A549 (cell line): ENCODE measurements at regions not wholly inside any gene's neighbourhood (a gene's known extent, or its start where the extent isn't known, plus 50 kb on each side); places are given as distances from the start of the nearest gene placed in this dataset.

ENCODE experiments used
- ATAC-seq, 2 experiments: fragments of 200-7000 bp in 1 of 2; fragments of >200 bp in 1 of 2; cut with Nextera tagmentation in 1 of 2; cut with Tn5 transposase in 1 of 2; 3 replicates each; pipeline versions ENCODE4 v1.8.0 to v1.9.1; 2018 to 2020; ENCODE audit warnings: mild to moderate bottlenecking in 1 of 2, moderate library complexity in 1 of 2
- CTCF ChIA-PET: fragments of 300-600 bp; sonication (Branson Sonifier 250); formaldehyde crosslinking; extraction: SDS; loops from one replicate; lab custom pipeline; 2021; ENCODE audit warnings: antibody characterized with exemption, inconsistent platforms; lab: Yijun Ruan, JAX
- POLR2A ChIA-PET: fragments of 350-600 bp; formaldehyde crosslinking; extraction: SDS; loops from one replicate; lab custom pipeline; 2021; ENCODE audit warnings: antibody characterized with exemption, inconsistent platforms; lab: Yijun Ruan, JAX
- DNase-seq, 2 experiments: peaks; one replicate each; pipeline versions ENCODE4 v3.0.0 to v3.0.0-alpha.2; 2011 to 2016; ENCODE audit warnings: low read depth in 1 of 2, low spot score in 1 of 2
- FAIRE-seq: peaks from 2 replicates; lab custom pipeline; 2011; peaks lifted over from hg19 to GRCh38; lab: Jason Lieb, UNC
- H3K27ac ChIP-seq, 2 experiments: fragments of >200 bp; sonication (Bioruptor Twin); formaldehyde crosslinking; 3 replicates each; pipeline ENCODE4 v1.5.1; 2016 to 2017
- H3K4me1 ChIP-seq: fragments of >200 bp; sonication (Bioruptor Twin); formaldehyde crosslinking; 3 replicates; pipeline ENCODE4 v1.6.1; 2016
- H3K4me2 ChIP-seq: fragments of >200 bp; sonication (Bioruptor Twin); formaldehyde crosslinking; 3 replicates; pipeline ENCODE4 v1.6.1; 2016
- H3K4me3 ChIP-seq: fragments of >200 bp; sonication (Bioruptor Twin); formaldehyde crosslinking; 3 replicates; pipeline ENCODE4 v1.5.1; 2016
- H3K9me3 ChIP-seq: fragments of >200 bp; sonication (Bioruptor Twin); formaldehyde crosslinking; 3 replicates; pipeline ENCODE4 v1.6.1; 2016
- BHLHE40 ChIP-seq: IDR thresholded peaks from 2 replicates; pipeline ENCODE4 v1.6.1; 2012; ENCODE audit warnings: low read depth, low read length, inconsistent platforms
- CBX2 ChIP-seq: fragments of 200-600 bp; sonication (generic); IDR thresholded peaks from 2 replicates; pipeline ENCODE4 v1.6.1; 2016; ENCODE audit warnings: low read depth, mild to moderate bottlenecking, borderline replicate concordance
- CBX8 ChIP-seq: fragments of 200-600 bp; sonication (generic); IDR thresholded peaks from 2 replicates; pipeline ENCODE4 v1.6.1; 2016
- CHD4 ChIP-seq: fragments of 200-600 bp; sonication (generic); IDR thresholded peaks from 2 replicates; pipeline ENCODE4 v1.6.1; 2016; ENCODE audit warnings: antibody characterized with exemption, mild to moderate bottlenecking, borderline replicate concordance
- CTCF ChIP-seq: fragments of >200 bp; sonication (Bioruptor Twin); formaldehyde crosslinking; IDR thresholded peaks from 3 replicates; pipeline ENCODE4 v1.5.1; 2016
- E2F6 ChIP-seq: IDR thresholded peaks from 2 replicates; pipeline ENCODE4 v1.6.1; 2012; ENCODE audit warnings: low read depth, borderline replicate concordance
- EHF ChIP-seq: fragments of 250-450 bp; sonication (Bioruptor Pico); IDR thresholded peaks from 2 replicates; pipeline ENCODE4 v1.5.0; 2020; ENCODE audit warnings: mild to moderate bottlenecking
- EHMT2 ChIP-seq: fragments of 200-600 bp; sonication (generic); IDR thresholded peaks from 2 replicates; pipeline ENCODE4 v1.6.1; 2016; ENCODE audit warnings: antibody characterized with exemption, low read depth, mild to moderate bottlenecking, moderate library complexity
- ESRRA ChIP-seq: fragments of 150-350 bp; IDR thresholded peaks from 2 replicates; pipeline ENCODE4 v1.6.1; 2014; ENCODE audit warnings: mild to moderate bottlenecking, low read length, borderline replicate concordance
- FOSB ChIP-seq: fragments of 250-450 bp; sonication (Bioruptor Pico); IDR thresholded peaks from 2 replicates; pipeline ENCODE4 v1.5.0; 2020; ENCODE audit warnings: mild to moderate bottlenecking, moderate library complexity
- FOSL2 ChIP-seq, 2 experiments: fragments of 450-650 bp in 1 of 2; fragments of >200 bp in 1 of 2; sonication (Bioruptor Twin) in 1 of 2; formaldehyde crosslinking; IDR thresholded peaks; 2 replicates each; pipeline versions ENCODE4 v1.5.0 to v1.6.1; 2016 to 2020; ENCODE audit warnings: mild to moderate bottlenecking in 1 of 2, moderate library complexity in 1 of 2
- FOXS1 ChIP-seq: fragments of 250-450 bp; sonication (Bioruptor Pico); IDR thresholded peaks from 2 replicates; pipeline ENCODE4 v1.5.0; 2020; ENCODE audit warnings: mild to moderate bottlenecking, moderate library complexity
- HES2 ChIP-seq: fragments of >200 bp; sonication (Bioruptor Twin); formaldehyde crosslinking; IDR thresholded peaks from 2 replicates; pipeline ENCODE4 v1.6.1; 2016
- HEYL ChIP-seq: fragments of 250-450 bp; sonication (Bioruptor Pico); IDR thresholded peaks from 2 replicates; pipeline ENCODE4 v1.8.0; 2021; ENCODE audit warnings: mild to moderate bottlenecking, moderate library complexity
- HOXA7 ChIP-seq: fragments of 250-450 bp; sonication (Bioruptor Pico); IDR thresholded peaks from 2 replicates; pipeline ENCODE4 v1.5.0; 2020; ENCODE audit warnings: mild to moderate bottlenecking, moderate library complexity
- JUN ChIP-seq, 2 experiments: fragments of >200 bp; sonication (Bioruptor Twin); formaldehyde crosslinking; IDR thresholded peaks; 2 replicates in 1 of 2; 3 replicates in 1 of 2; pipeline ENCODE4 v1.6.1; 2016 to 2017
- KDM1A ChIP-seq: fragments of 200-600 bp; sonication (generic); IDR thresholded peaks from 2 replicates; pipeline ENCODE4 v1.6.1; 2016; ENCODE audit warnings: low read depth, mild to moderate bottlenecking
- KDM5A ChIP-seq: fragments of 200-600 bp; sonication (generic); IDR thresholded peaks from 2 replicates; pipeline ENCODE4 v1.6.1; 2016; ENCODE audit warnings: antibody characterized with exemption, mild to moderate bottlenecking
- MAFK ChIP-seq: fragments of 450-650 bp; IDR thresholded peaks from 2 replicates; pipeline ENCODE4 v1.6.1; 2014; ENCODE audit not compliant: partially characterized antibody
- MYC ChIP-seq: IDR thresholded peaks from 2 replicates; pipeline ENCODE4 v1.6.1; 2012; ENCODE audit warnings: mild to moderate bottlenecking, inconsistent platforms, low read length, improper control_type of control experiment, borderline replicate concordance
- NPAS2 ChIP-seq: fragments of 250-450 bp; sonication (Bioruptor Pico); IDR thresholded peaks from 2 replicates; pipeline ENCODE4 v1.8.0; 2022; ENCODE audit warnings: mild to moderate bottlenecking, moderate library complexity, borderline replicate concordance
- NR3C1 ChIP-seq: fragments of >200 bp; sonication (Bioruptor Twin); formaldehyde crosslinking; IDR thresholded peaks from 3 replicates; pipeline ENCODE4 v1.6.1; 2017
- POLR2AphosphoS2 ChIP-seq: conservative IDR thresholded peaks from 2 replicates; pipeline ENCODE4 v1.6.1; 2012; ENCODE audit warnings: low read length, improper control_type of control experiment, inconsistent platforms
- RAD21 ChIP-seq, 2 experiments: fragments of >200 bp in 1 of 2; sonication (Bioruptor Twin) in 1 of 2; formaldehyde crosslinking in 1 of 2; IDR thresholded peaks in 1 of 2; conservative IDR thresholded peaks in 1 of 2; 2 replicates in 1 of 2; 3 replicates in 1 of 2; pipeline ENCODE4 v1.6.1; 2012 to 2018; ENCODE audit warnings: inconsistent platforms in 1 of 2
- RARB ChIP-seq: fragments of 250-450 bp; sonication (Bioruptor Pico); IDR thresholded peaks from 2 replicates; pipeline ENCODE4 v1.8.0; 2021; ENCODE audit warnings: mild to moderate bottlenecking, moderate library complexity
- RCOR1 ChIP-seq: fragments of 150-350 bp; IDR thresholded peaks from 2 replicates; pipeline ENCODE4 v1.6.1; 2014; ENCODE audit warnings: antibody characterized with exemption, low read length, low read depth
- RNF2 ChIP-seq: fragments of 200-600 bp; sonication (generic); IDR thresholded peaks from 2 replicates; pipeline ENCODE4 v1.6.1; 2016; ENCODE audit warnings: low read depth, mild to moderate bottlenecking, antibody characterized with exemption, moderate library complexity, borderline replicate concordance
- SMC3 ChIP-seq: fragments of >200 bp; sonication (Bioruptor Twin); formaldehyde crosslinking; IDR thresholded peaks from 3 replicates; pipeline ENCODE4 v1.6.1; 2018; ENCODE audit warnings: inconsistent platforms
- TP53 ChIP-seq: fragments of 250-450 bp; sonication (Bioruptor Pico); IDR thresholded peaks from 2 replicates; pipeline ENCODE4 v1.5.0; 2021; ENCODE audit warnings: mild to moderate bottlenecking, moderate library complexity
- ZFP36 ChIP-seq: fragments of 450-650 bp; IDR thresholded peaks from 2 replicates; pipeline ENCODE4 v1.6.1; 2014; ENCODE audit warnings: borderline replicate concordance; ENCODE audit not compliant: partially characterized antibody
- ZNF302 ChIP-seq: fragments of 250-450 bp; sonication (Bioruptor Pico); IDR thresholded peaks from 2 replicates; pipeline ENCODE4 v1.9.0; 2021; ENCODE audit warnings: inconsistent platforms, mild to moderate bottlenecking, moderate library complexity
- WGBS: methylation state at CpG from one replicate; pipeline ENCODE4 v1.1.6; 2017; ENCODE audit errors: missing lambda C conversion rate; 5-methylcytosine and 5-hydroxymethylcytosine counted together

- FAIRE-seq, result no peak
- ChIA-PET POLR2A (no interaction called here), CTCF (no interaction called here)
- WGBS, result 27% methylated on average over 10 of the region's 10 CpGs
- H3K27ac ChIP-seq, result no peak overlapping the region
- ATAC-seq, result no peak
- TF ChIP-seq TP53 (CRISPR knock-in tag) (no peak), MAFK (no peak), EHF (CRISPR knock-in tag) (no peak), FOSL2 (IDR thresholded peaks at IDR 0.05) (no peak), FOSL2 (CRISPR knock-in tag; IDR thresholded peaks at IDR 0.05) (no peak), HOXA7 (CRISPR knock-in tag) (no peak), NPAS2 (CRISPR knock-in tag) (no peak), FOXS1 (CRISPR knock-in tag) (no peak), BHLHE40 (no peak), SMC3 (no peak), ZFP36 (no peak)
- no peak overlapping the region for H3K4me2 ChIP-seq
- DNase-seq, result no peak
- no peaks in the 10 kb centered on the region for H3K9me3 ChIP-seq
- H3K4me1 ChIP-seq, result no peaks in the 10 kb centered on the region
- no peak overlapping the region for H3K4me3 ChIP-seq
These were observed 730.6 kb downstream of the GALR1 start for GRCh38 chr18:77980275-77980674.

GRCh38 chr18:77981874-77982273, 732.2 kb downstream of the GALR1 start:
- no peak for DNase-seq
- POLR2A ChIA-PET, result no interaction called here
- 8% methylated on average over 2 of the region's 2 CpGs for WGBS
- FAIRE-seq, result no peak
- Histone ChIP-seq H3K9me3 (no peaks in the 10 kb centered on the region), H3K4me3 (no peak overlapping the region), H3K4me1 (no peaks in the 10 kb centered on the region), H3K27ac (no peak overlapping the region), H3K4me2 (no peak overlapping the region)
- ATAC-seq, result no peak
- TF ChIP-seq KDM5A, result no peak
- no peak for TF ChIP-seq RARB (CRISPR knock-in tag)
- CTCF ChIA-PET, result no interaction called here

GRCh38 chr18:77983270-77983669, 733.6 kb downstream of the GALR1 start:
- ChIA-PET POLR2A (no interaction called here), CTCF (no interaction called here)
- Histone ChIP-seq H3K4me1 (no peaks in the 10 kb centered on the region), H3K9me3 (no peaks in the 10 kb centered on the region), H3K4me3 (no peak overlapping the region), H3K27ac (no peak overlapping the region), H3K4me2 (no peak overlapping the region)
- no peak for DNase-seq
- WGBS, result 23% methylated on average over 8 of the region's 10 CpGs
- ATAC-seq, result no peak
- FAIRE-seq, result no peak
- no peak for TF ChIP-seq KDM1A
- no peak for TF ChIP-seq CTCF
- no peak for TF ChIP-seq NPAS2 (CRISPR knock-in tag)
- TF ChIP-seq JUN (IDR thresholded peaks at IDR 0.05), result no peak
- no peak for TF ChIP-seq RARB (CRISPR knock-in tag)

GRCh38 chr18:77984178-77984577, 734.5 kb downstream of the GALR1 start:
- no peak overlapping the region for H3K4me2 ChIP-seq
- DNase-seq, result no peak
- 54% methylated on average over 13 of the region's 14 CpGs for WGBS
- H3K27ac ChIP-seq, result no peak overlapping the region
- H3K4me3 ChIP-seq, result no peak overlapping the region
- TF ChIP-seq RAD21 (conservative IDR thresholded peaks at IDR 0.05 in 1 of 2, IDR thresholded peaks at IDR 0.05 in 1 of 2) (no peak), HEYL (CRISPR knock-in tag) (no peak), FOSB (no peak), TP53 (CRISPR knock-in tag) (no peak), NR3C1 (no peak), EHMT2 (no peak), RNF2 (no peak), CBX8 (no peak), CHD4 (no peak), HES2 (no peak), POLR2AphosphoS2 (no peak), RCOR1 (no peak), CBX2 (no peak), MYC (no peak), E2F6 (no peak), FOSL2 (IDR thresholded peaks at IDR 0.05) (no peak), FOSL2 (CRISPR knock-in tag; IDR thresholded peaks at IDR 0.05) (no peak), ESRRA (no peak), ZNF302 (CRISPR knock-in tag) (no peak)
- TF ChIP-seq, all 56 proteins: peak for 0
- ATAC-seq, result no peak
- ChIA-PET POLR2A (no interaction called here), CTCF (no interaction called here)
- H3K9me3 ChIP-seq, result no peaks in the 10 kb centered on the region
- no peaks in the 10 kb centered on the region for H3K4me1 ChIP-seq
- FAIRE-seq, result no peak
